ENCODE measurements at regions not wholly inside any gene's neighbourhood (a gene's known extent, or its start where the extent isn't known, plus 50 kb on each side); places are given as distances from the start of the nearest gene placed in this dataset.
A peak's percentile ranks its signal among the peaks of the same experiment; 100 is the strongest.
"Not testable (repeated sequence)": the region's sequence is repeated elsewhere in the genome, so short reads cannot be mapped to it uniquely, and the experiment has no call there.

DNA sequence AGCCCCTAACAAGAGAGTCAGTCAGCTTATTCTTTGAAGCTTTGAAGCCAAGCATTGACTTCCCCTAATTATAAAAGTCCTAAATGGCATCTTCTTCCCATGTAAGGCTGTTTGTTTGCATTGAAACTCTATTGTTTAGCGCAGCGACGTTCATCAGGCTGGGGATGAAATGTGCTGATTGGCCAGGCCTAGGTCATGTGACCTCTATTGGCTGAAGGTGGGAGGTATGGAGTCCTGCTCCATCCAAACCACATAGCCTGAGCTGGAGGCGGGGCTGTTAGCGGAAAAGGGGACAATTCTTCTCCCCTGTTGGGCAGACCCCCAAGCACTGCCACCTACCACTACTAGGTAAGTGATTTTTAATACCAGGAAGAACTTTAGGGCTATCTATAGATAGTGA, 145.3 kb upstream of the PRR23C start:
- Histone ChIP-seq H3K27ac (no peak overlapping the region), H3K4me3 (no peak overlapping the region), H3K9ac (no peak overlapping the region), H3K27me3 (no peaks in the 10 kb centered on the region), H4K20me1 (no peaks in the 10 kb centered on the region), H3K4me2 (no peak overlapping the region), H3K36me3 (no peaks in the 10 kb centered on the region), H3K4me1 (no peaks in the 10 kb centered on the region), H3K9me3 (replicated peaks in 1 of 11) (peaks cover 0 to 5% (median 0%) of the 10 kb centered on the region in 11 experiments; a peak in 4 of 22 replicates)
- no peak for TF ChIP-seq Cebpa-rat (IDR thresholded peaks at IDR 0.05)

DNA sequence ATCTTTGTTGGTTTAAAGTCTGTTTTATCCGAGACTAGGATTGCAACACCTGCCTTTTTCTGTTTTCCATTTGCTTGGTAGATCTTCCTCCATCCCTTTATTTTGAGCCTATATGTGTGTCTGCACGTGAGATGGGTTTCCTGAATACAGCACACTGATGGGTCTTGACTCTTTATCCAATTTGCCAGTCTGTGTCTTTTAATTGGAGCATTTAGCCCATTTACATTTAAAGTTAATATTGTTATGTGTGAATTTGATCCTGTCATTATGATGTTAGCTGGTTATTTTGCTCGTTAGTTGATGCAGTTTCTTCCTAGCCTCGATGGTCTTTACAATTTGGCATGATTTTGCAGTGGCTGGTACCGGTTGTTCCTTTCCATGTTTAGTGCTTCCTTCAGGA, 149.4 kb upstream of the MRPS22 start:
- not testable (repeated sequence) for H3K27ac ChIP-seq, H3K27me3 ChIP-seq, H4K20me1 ChIP-seq, H3K4me2 ChIP-seq, H3K36me3 ChIP-seq, H3K9ac ChIP-seq, H3K4me3 ChIP-seq
- peaks cover 14 to 30% (median 21%) of the 10 kb centered on the region in 11 experiments for H3K9me3 ChIP-seq (replicated peaks in 1 of 11)
- H3K4me1 ChIP-seq = peaks cover 8 to 22% (median 20%) of the 10 kb centered on the region in 10 experiments; a peak in 18 of 20 replicates

DNA sequence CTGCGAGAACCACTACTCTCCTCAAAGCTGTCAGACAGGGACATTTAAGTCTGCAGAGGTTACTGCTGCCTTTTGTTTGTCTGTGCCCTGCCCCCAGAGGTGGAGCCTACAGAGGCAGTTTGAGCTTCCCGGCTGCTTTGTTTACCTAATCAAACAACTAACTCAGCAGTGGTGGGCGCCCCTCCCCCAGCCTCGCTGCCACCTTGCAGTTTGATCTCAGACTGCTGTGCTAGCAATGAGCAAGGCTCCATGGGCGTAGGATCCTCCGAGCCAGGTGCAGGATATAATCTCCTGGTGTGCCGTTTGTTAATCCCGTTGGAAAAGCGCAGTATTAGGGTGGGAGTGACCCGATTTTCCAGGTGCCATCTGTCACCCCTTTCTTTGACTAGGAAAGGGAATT, 147.7 kb upstream of the MRPS22 start:
- not testable (repeated sequence) for H3K4me3 ChIP-seq, H3K9ac ChIP-seq, H3K36me3 ChIP-seq, H3K27ac ChIP-seq, H3K4me2 ChIP-seq, H3K27me3 ChIP-seq, H4K20me1 ChIP-seq
- Histone ChIP-seq H3K4me1 (peaks cover 8 to 37% (median 32%) of the 10 kb centered on the region in 10 experiments; a peak in 19 of 20 replicates), H3K9me3 (replicated peaks in 1 of 11) (peaks cover 14 to 24% (median 21%) of the 10 kb centered on the region in 11 experiments)

DNA sequence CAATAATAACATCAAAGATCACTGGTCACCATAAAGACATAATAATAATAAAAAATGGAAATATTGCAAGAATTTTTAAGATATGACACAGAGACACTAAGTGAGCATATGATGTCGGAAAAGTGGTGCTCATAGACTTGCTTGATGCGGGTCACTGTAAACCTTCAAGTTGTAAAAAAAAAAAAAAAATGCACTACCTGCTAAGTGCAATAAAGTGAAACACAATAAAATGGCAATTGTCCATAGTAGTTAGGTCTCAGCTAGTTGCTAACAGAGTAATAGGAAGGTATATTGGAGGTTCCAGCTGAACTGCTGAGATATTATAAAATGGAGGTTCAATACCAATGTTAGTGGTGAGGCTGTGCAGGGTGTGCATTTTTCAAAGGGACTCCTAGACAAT, 146.6 kb upstream of the MRPS22 start:
- Histone ChIP-seq H3K9me3 (replicated peaks in 1 of 11) (peaks cover 14 to 24% (median 21%) of the 10 kb centered on the region in 11 experiments), H3K4me3 (no peak overlapping the region), H3K27me3 (no peaks in the 10 kb centered on the region), H3K27ac (peak overlapping the region in 1 of 11 experiments; percentile 73; a peak in 1 of 22 replicates), H3K4me1 (peaks cover 8 to 43% (median 35%) of the 10 kb centered on the region in 10 experiments; a peak in 19 of 20 replicates), H3K9ac (no peak overlapping the region), H3K4me2 (peak overlapping the region in 5 of 11 experiments; percentile 81 to 89 (median 84); a peak in 8 of 22 replicates), H4K20me1 (no peaks in the 10 kb centered on the region), H3K36me3 (no peaks in the 10 kb centered on the region)
- TF ChIP-seq Cebpa-rat (IDR thresholded peaks at IDR 0.05) = no peak

DNA sequence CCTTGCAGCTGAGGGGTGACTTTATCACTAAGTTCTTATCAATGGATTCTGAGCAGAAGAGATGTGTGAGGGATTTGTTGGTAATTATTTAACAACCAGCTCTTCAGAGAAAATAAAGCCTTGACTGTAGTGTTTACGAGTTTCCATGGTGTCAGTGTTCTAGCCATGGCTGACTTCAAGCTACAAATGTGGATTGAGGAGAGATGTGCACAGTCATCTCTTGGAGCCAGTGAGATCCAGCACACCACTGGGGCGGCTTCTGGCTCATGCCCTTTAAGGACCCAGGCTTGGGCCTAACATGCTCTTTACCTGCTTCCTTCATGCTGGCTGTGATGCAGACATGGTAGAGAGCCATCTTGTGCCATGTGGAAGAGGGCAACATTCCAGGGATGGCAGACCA, 145.6 kb upstream of the MRPS22 start:
- H3K36me3 ChIP-seq = no peaks in the 10 kb centered on the region
- H3K27me3 ChIP-seq = no peaks in the 10 kb centered on the region
- peak overlapping the region in 8 of 11 experiments; percentile 25 to 83 (median 65); a peak in 12 of 22 replicates for H3K27ac ChIP-seq
- H3K4me2 ChIP-seq = peak overlapping the region in 10 of 11 experiments; percentile 2 to 89 (median 76); a peak in 18 of 22 replicates
- peaks cover 14 to 24% (median 21%) of the 10 kb centered on the region in 11 experiments for H3K9me3 ChIP-seq (replicated peaks in 1 of 11)
- no peak for TF ChIP-seq Cebpa-rat (IDR thresholded peaks at IDR 0.05)
- H3K4me3 ChIP-seq = 0 out of 20 replicates have a peak overlapping the region, but pooled peaks of 1 of the 10 experiments have one; percentile 11
- no peaks in the 10 kb centered on the region for H4K20me1 ChIP-seq
- peak overlapping the region in 4 of 11 experiments; percentile 26 to 69 (median 55); a peak in 8 of 22 replicates for H3K9ac ChIP-seq
- H3K4me1 ChIP-seq = peaks cover 8 to 45% (median 36%) of the 10 kb centered on the region in 10 experiments; a peak in 19 of 20 replicates

DNA sequence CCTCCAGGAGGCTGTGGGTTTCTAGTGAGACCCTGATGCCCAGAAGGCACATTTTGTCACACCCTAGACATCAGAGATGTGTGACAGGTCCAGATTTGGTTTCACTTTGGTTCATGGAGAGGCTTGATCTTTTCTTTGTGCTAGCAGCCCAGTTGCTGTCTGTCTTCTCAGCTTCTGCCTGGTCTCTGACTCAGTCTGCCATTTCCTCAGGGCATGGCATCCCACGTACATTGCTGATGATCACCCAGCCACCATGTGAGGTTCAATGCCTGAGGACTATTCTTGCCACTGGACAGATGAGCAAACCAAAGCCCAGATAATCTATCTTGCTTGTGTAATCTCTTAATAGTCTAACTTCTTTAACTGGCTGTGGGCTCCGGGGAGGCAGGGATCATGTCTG, 144.9 kb upstream of the MRPS22 start:
- Histone ChIP-seq H3K27ac (peak overlapping the region in 8 of 11 experiments; percentile 24 to 83 (median 65); a peak in 15 of 22 replicates), H3K27me3 (no peaks in the 10 kb centered on the region), H4K20me1 (no peaks in the 10 kb centered on the region), H3K9ac (peak overlapping the region in 6 of 11 experiments; percentile 12 to 69 (median 33); a peak in 11 of 22 replicates), H3K4me2 (peak overlapping the region in 10 of 11 experiments; percentile 2 to 89 (median 76); a peak in 21 of 22 replicates), H3K4me1 (peaks cover 8 to 45% (median 36%) of the 10 kb centered on the region in 10 experiments; a peak in 19 of 20 replicates), H3K4me3 (peak overlapping the region in 1 of 10 experiments; percentile 11; a peak in 1 of 20 replicates), H3K9me3 (replicated peaks in 1 of 11) (peaks cover 14 to 24% (median 21%) of the 10 kb centered on the region in 11 experiments), H3K36me3 (no peaks in the 10 kb centered on the region)
- TF ChIP-seq Cebpa-rat (IDR thresholded peaks at IDR 0.05) = no peak

DNA sequence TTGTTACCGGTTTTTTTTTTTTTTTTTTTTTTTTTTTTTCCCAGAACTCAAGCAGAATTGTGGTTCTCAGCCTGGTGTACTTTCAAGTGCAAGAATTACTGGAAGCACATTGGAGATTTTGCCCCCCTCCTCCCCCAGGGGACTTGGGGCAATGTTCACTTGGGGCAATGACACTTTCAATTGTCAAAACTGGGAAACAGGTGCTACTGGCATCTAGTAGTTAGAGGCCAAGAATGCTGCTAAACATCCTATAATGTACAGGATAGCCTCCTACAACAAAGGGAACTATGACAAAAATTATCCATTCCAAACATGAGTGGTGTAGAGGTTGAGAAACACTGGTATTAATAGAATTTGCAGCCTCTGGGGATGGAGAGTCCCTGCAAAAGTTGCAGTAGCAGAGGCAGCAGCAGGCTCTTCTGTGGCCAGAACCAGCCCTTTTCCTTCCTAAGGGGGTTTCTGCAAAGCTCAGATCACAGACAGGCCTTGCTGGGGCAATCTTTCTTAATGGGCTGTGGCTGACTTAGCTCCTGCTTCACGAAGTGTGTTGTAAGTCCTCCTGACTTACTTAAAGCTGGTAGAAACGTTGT, 144.3 kb upstream of the MRPS22 start:
- peak in 4 of 11 experiments; percentile 74 to 90 (median 87); a peak in 8 of 22 replicates for TF ChIP-seq Cebpa-rat (IDR thresholded peaks at IDR 0.05)
- Histone ChIP-seq H3K27me3 (no peaks in the 10 kb centered on the region), H3K9me3 (replicated peaks in 1 of 11) (peaks cover 14 to 24% (median 21%) of the 10 kb centered on the region in 11 experiments), H3K4me3 (no peak overlapping the region), H3K9ac (peak overlapping the region in 5 of 11 experiments; percentile 12 to 69 (median 51); a peak in 9 of 22 replicates), H4K20me1 (no peaks in the 10 kb centered on the region), H3K4me2 (peak overlapping the region in 9 of 11 experiments; percentile 26 to 89 (median 81); a peak in 18 of 22 replicates), H3K36me3 (no peaks in the 10 kb centered on the region), H3K27ac (peak overlapping the region in 6 of 11 experiments; percentile 57 to 83 (median 72); a peak in 13 of 22 replicates), H3K4me1 (peaks cover 8 to 45% (median 36%) of the 10 kb centered on the region in 10 experiments; a peak in 19 of 20 replicates)

DNA sequence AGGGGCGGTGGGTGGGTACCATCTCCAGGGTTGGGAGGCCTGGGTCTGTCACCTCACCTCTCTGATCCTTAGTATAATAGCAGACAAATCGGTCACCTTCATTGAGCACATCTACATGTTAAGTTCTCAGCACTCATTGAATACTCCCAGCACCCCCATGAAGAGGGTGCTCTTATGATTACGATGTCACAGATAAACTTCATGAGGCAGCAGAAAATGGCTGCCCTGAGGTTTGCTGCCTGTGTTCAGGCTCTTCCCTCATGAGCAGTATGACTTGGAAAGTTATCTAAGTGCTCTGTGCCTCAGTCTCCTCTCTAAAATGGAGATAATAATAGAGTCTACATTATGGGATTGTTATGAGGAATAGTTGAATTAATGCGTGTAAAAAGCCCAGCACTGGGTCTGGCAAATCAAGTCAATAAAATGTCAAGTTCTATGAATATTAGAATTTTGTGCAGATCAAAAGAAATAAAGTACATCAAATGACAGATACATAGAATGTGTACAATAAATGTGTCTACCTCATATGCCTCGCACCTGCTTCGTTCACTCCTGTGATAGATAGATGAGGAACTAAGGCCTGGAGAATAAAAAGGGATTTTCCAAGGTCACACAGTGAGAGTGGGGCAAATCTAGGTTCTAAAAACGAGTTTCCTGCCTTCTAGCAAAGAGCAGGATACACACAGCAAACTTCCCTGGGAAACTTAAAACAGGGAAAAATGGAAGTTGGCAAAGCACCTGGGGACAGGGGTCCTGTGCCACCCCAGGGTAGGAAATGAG, 142.2 kb upstream of the MRPS22 start:
- no peaks in the 10 kb centered on the region for H3K27me3 ChIP-seq
- peaks cover 2 to 10% (median 6%) of the 10 kb centered on the region in 11 experiments; a peak in 18 of 22 replicates for H3K9me3 ChIP-seq (replicated peaks in 1 of 11)
- H3K9ac ChIP-seq = no peak overlapping the region
- H3K4me1 ChIP-seq = peaks cover 8 to 45% (median 36%) of the 10 kb centered on the region in 10 experiments; a peak in 19 of 20 replicates
- H3K27ac ChIP-seq = peak overlapping the region in 1 of 11 experiments; percentile 73; a peak in 2 of 22 replicates
- H4K20me1 ChIP-seq = no peaks in the 10 kb centered on the region
- peak overlapping the region in 5 of 11 experiments; percentile 6 to 26 (median 14); a peak in 5 of 22 replicates for H3K4me2 ChIP-seq
- TF ChIP-seq Cebpa-rat (IDR thresholded peaks at IDR 0.05) = no peak
- H3K4me3 ChIP-seq = no peak overlapping the region
- no peaks in the 10 kb centered on the region for H3K36me3 ChIP-seq

Data from BLaER1 treated with 17β-estradiol and CSF1 and Interleukin-3, amounts not matched to agents 10 nM and 100 nM (cell line).